Nephron progenitor cell (in vitro differentiated cells): ENCODE measurements at regions not wholly inside any gene's neighbourhood (a gene's known extent, or its start where the extent isn't known, plus 50 kb on each side); places are given as distances from the start of the nearest gene placed in this dataset.

ENCODE experiments used
- DNase-seq: peaks from one replicate; pipeline ENCODE4 v3.0.0; 2021
- H3K27ac Mint-ChIP-seq: 2 replicates; pipeline ENCODE4 v1.8.0; 2021; ENCODE audit warnings: mild to moderate bottlenecking, moderate library complexity, mixed read lengths
- H3K27me3 Mint-ChIP-seq: 2 replicates; pipeline ENCODE4 v1.8.0; 2021; ENCODE audit warnings: mild to moderate bottlenecking, low read depth, mixed read lengths; ENCODE audit not compliant: poor library complexity
- H3K36me3 Mint-ChIP-seq: 2 replicates; pipeline ENCODE4 v1.8.0; 2021; ENCODE audit warnings: low read depth, mixed read lengths
- H3K4me1 Mint-ChIP-seq: 2 replicates; pipeline ENCODE4 v1.8.0; 2021; ENCODE audit warnings: mixed read lengths
- H3K4me3 Mint-ChIP-seq: 2 replicates; pipeline ENCODE4 v1.8.0; 2021; ENCODE audit warnings: mild to moderate bottlenecking, moderate library complexity, mixed read lengths
- H3K9me3 Mint-ChIP-seq: 2 replicates; pipeline ENCODE4 v1.8.0; 2021; ENCODE audit warnings: mild to moderate bottlenecking, moderate library complexity, mixed read lengths
- TF ChIP-seq, protein P1 (sequence below): fragments of 200-600 bp; sonication (generic); IDR thresholded peaks from 2 replicates; pipeline ENCODE4 v1.5.0; 2021; ENCODE audit warnings: antibody characterized with exemption

GRCh38 chr2:103410221-103410620 lies 648.4 kb downstream of the TMEM182 start:
- TF ChIP-seq, protein P1, sequence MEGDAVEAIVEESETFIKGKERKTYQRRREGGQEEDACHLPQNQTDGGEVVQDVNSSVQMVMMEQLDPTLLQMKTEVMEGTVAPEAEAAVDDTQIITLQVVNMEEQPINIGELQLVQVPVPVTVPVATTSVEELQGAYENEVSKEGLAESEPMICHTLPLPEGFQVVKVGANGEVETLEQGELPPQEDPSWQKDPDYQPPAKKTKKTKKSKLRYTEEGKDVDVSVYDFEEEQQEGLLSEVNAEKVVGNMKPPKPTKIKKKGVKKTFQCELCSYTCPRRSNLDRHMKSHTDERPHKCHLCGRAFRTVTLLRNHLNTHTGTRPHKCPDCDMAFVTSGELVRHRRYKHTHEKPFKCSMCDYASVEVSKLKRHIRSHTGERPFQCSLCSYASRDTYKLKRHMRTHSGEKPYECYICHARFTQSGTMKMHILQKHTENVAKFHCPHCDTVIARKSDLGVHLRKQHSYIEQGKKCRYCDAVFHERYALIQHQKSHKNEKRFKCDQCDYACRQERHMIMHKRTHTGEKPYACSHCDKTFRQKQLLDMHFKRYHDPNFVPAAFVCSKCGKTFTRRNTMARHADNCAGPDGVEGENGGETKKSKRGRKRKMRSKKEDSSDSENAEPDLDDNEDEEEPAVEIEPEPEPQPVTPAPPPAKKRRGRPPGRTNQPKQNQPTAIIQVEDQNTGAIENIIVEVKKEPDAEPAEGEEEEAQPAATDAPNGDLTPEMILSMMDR = no peak
- H3K36me3 Mint-ChIP-seq = no peaks in the 10 kb centered on the region
- no peak overlapping the region for H3K4me3 Mint-ChIP-seq
- H3K27ac Mint-ChIP-seq = no peak overlapping the region
- no peaks in the 10 kb centered on the region for H3K4me1 Mint-ChIP-seq
- DNase-seq = no peak
- H3K9me3 Mint-ChIP-seq = no peaks in the 10 kb centered on the region
- no peaks in the 10 kb centered on the region for H3K27me3 Mint-ChIP-seq

DNA sequence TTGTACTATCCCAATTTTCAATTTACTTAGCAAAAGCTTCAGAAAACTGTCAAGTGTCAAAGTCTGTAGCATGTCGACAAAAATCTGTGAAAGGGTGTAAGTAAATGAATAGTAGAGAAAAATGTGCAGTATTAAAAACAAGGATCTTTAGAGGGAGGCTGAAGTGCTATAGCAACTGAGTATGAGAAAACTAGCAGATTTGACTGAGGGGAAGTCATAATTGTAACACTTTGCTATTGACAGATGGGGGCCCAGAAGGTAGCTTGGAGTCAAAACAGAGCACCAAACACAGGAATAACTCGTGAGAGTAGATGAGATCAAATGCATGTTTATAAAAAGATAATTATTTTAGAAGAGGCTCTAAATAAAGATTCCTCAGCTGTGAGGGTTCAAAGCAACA lies 657.7 kb downstream of the TMEM182 start:
- H3K9me3 Mint-ChIP-seq = peaks cover 5% of the 10 kb centered on the region
- H3K27me3 Mint-ChIP-seq = no peaks in the 10 kb centered on the region
- TF ChIP-seq, protein P1 = no peak
- no peak overlapping the region for H3K27ac Mint-ChIP-seq
- H3K4me1 Mint-ChIP-seq = no peaks in the 10 kb centered on the region
- no peaks in the 10 kb centered on the region for H3K36me3 Mint-ChIP-seq
- H3K4me3 Mint-ChIP-seq = no peak overlapping the region
- DNase-seq = no peak

DNA sequence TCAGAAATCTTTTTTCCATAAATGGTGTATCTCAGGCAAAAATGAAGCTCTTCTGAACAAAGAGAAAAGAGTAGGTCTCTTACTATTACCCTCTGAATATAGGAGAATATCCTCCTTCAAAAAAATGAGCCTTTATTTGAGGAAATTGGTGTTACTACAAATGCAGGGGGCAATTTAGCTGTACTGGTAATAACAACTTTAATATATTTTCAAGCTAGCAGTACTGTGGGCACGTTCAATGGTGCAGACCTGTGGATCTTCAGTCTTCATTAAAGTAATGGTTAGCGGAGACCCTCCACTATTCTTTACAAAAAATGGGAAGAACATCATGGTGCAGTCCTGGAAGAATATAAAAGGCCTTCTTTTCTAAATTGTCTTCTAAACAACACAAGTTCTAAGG lies 661.3 kb downstream of the TMEM182 start:
- TF ChIP-seq, protein P1 = no peak
- Mint-ChIP-seq H3K27me3 (no peaks in the 10 kb centered on the region), H3K27ac (no peak overlapping the region), H3K36me3 (no peaks in the 10 kb centered on the region), H3K4me3 (no peak overlapping the region), H3K9me3 (no peaks in the 10 kb centered on the region), H3K4me1 (no peaks in the 10 kb centered on the region)
- no peak for DNase-seq

GRCh38 chr2:103427567-103427966 lies 665.7 kb downstream of the TMEM182 start:
- no peaks in the 10 kb centered on the region for H3K4me1 Mint-ChIP-seq
- peaks cover 2% of the 10 kb centered on the region for H3K27me3 Mint-ChIP-seq
- no peaks in the 10 kb centered on the region for H3K36me3 Mint-ChIP-seq
- peak overlapping the region; percentile 49 for H3K27ac Mint-ChIP-seq
- TF ChIP-seq, protein P1 = no peak
- no peak for DNase-seq
- no peak overlapping the region for H3K4me3 Mint-ChIP-seq
- no peaks in the 10 kb centered on the region for H3K9me3 Mint-ChIP-seq

DNA sequence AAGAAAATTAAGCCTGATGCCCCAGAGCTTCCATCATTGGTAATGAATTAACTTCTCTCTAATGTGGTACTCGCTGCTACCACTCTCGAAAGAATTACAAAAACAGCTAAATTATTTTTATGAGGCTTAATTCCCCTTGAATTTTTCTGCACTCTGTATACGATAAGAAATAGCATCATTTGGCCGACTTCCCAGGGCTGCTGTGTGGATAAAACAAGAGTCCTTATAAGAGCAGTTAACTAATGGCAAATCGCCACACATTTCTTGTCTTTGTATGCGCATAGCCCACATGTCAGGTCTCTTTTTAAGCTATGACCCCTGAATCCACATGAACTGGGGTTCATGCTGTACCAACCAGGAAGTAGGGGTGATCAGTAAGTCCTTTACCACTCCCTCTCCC lies 668.4 kb downstream of the TMEM182 start:
- no peak overlapping the region for H3K4me3 Mint-ChIP-seq
- H3K9me3 Mint-ChIP-seq = no peaks in the 10 kb centered on the region
- TF ChIP-seq, protein P1 = no peak
- H3K4me1 Mint-ChIP-seq = no peaks in the 10 kb centered on the region
- DNase-seq = no peak
- H3K36me3 Mint-ChIP-seq = no peaks in the 10 kb centered on the region
- H3K27ac Mint-ChIP-seq = no peak overlapping the region
- peaks cover 2% of the 10 kb centered on the region for H3K27me3 Mint-ChIP-seq

DNA sequence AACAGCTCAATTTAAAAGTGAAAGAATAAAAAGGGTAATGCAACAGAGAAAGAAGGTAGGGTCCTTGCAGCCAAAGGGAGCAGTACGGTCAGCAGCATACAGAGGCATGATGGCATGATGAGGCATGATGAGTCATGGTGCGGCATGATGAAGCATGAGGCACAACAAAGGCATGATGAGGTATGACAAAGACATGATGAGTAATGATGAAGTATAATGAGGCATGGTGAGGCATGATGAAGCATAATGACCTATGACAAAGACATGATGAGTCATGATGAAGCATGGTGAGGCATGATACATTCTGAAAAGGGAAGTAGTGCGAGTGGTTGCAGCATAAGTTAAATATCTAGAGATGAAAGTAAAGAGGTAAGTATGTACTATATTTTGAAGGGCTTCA lies 673.2 kb downstream of the TMEM182 start:
- H3K4me3 Mint-ChIP-seq = no peak overlapping the region
- no peak for DNase-seq
- no peaks in the 10 kb centered on the region for H3K4me1 Mint-ChIP-seq
- H3K9me3 Mint-ChIP-seq = no peaks in the 10 kb centered on the region
- peaks cover 6% of the 10 kb centered on the region for H3K27me3 Mint-ChIP-seq
- TF ChIP-seq, protein P1 = no peak
- no peaks in the 10 kb centered on the region for H3K36me3 Mint-ChIP-seq
- no peak overlapping the region for H3K27ac Mint-ChIP-seq
